MCF 10A (cell line): ENCODE measurements at regions not wholly inside any gene's neighbourhood (a gene's known extent, or its start where the extent isn't known, plus 50 kb on each side); places are given as distances from the start of the nearest gene placed in this dataset.

Experiments
- BruUV-seq: library from RNA; stranded (reverse); fragments of 400-500 nt; replicated peaks from 2 replicates; lab custom pipeline; 2021; lab: Mats Ljungman, UMichigan
- CTCF ChIA-PET: fragments of 300-600 bp; sonication (Branson Sonifier 250); formaldehyde crosslinking; extraction: SDS; loops from one replicate; lab custom pipeline; 2021; ENCODE audit warnings: antibody characterized with exemption, inconsistent platforms; lab: Yijun Ruan, JAX
- POLR2A ChIA-PET: fragments of 300-600, 350-650 bp; sonication (Branson Sonifier 250); formaldehyde crosslinking; extraction: SDS; loops from one replicate; lab custom pipeline; 2020; ENCODE audit warnings: antibody characterized with exemption, inconsistent platforms; lab: Yijun Ruan, JAX
- DNase-seq: peaks from one replicate; pipeline ENCODE4 v3.0.0-alpha.2; 2018; ENCODE audit not compliant: unreplicated experiment
- H3K27ac Mint-ChIP-seq: one replicate; pipeline ENCODE4 v1.8.0; 2022; ENCODE audit warnings: mild to moderate bottlenecking, low read depth, mixed read lengths; ENCODE audit not compliant: unreplicated experiment
- H3K27me3 Mint-ChIP-seq: one replicate; pipeline ENCODE4 v1.8.0; 2022; ENCODE audit warnings: mixed read lengths; ENCODE audit not compliant: insufficient read depth, unreplicated experiment
- H3K36me3 Mint-ChIP-seq: one replicate; pipeline ENCODE4 v1.8.0; 2022; ENCODE audit warnings: mild to moderate bottlenecking, moderate library complexity, mixed read lengths; ENCODE audit not compliant: insufficient read depth, unreplicated experiment
- H3K4me1 Mint-ChIP-seq: one replicate; pipeline ENCODE4 v1.8.0; 2022; ENCODE audit warnings: mixed read lengths; ENCODE audit not compliant: insufficient read depth, unreplicated experiment
- H3K4me3 Mint-ChIP-seq: one replicate; pipeline ENCODE4 v1.8.0; 2022; ENCODE audit warnings: mild to moderate bottlenecking, moderate library complexity, mixed read lengths; ENCODE audit not compliant: unreplicated experiment
- H3K9me3 Mint-ChIP-seq: one replicate; pipeline ENCODE4 v1.8.0; 2022; ENCODE audit warnings: mixed read lengths; ENCODE audit not compliant: unreplicated experiment
- CTCF ChIP-seq: fragments of 200-600 bp; IDR thresholded peaks from one replicate; pipeline ENCODE4 v1.8.0; 2022; ENCODE audit warnings: antibody characterized with exemption, mild to moderate bottlenecking; ENCODE audit not compliant: unreplicated experiment
- intact Hi-C: fragments of 100-400 bp; cut with micrococcal nuclease; formaldehyde crosslinking; loops from 2 replicates; pipeline ENCODE4 v1.14.1; 2022

GRCh38 chr22:49170053-49170452, 657.6 kb downstream of the BRD1 start:
- no peak overlapping the region for H3K4me3 Mint-ChIP-seq
- DNase-seq, result no peak
- TF ChIP-seq CTCF, result no peak
- CTCF ChIA-PET, result no interaction called here
- BruUV-seq, result no TSS peak
- H3K9me3 Mint-ChIP-seq, result peaks cover 27% of the 10 kb centered on the region
- H3K4me1 Mint-ChIP-seq, result no peaks in the 10 kb centered on the region
- H3K27ac Mint-ChIP-seq, result no peak overlapping the region
- POLR2A ChIA-PET, result no interaction called here
- no peaks in the 10 kb centered on the region for H3K27me3 Mint-ChIP-seq
- intact Hi-C loops, result no loop called here
- no peaks in the 10 kb centered on the region for H3K36me3 Mint-ChIP-seq

- ChIA-PET CTCF (no interaction called here), POLR2A (no interaction called here)
- BruUV-seq, result no TSS peak
- Mint-ChIP-seq H3K4me3 (no peak overlapping the region), H3K4me1 (no peaks in the 10 kb centered on the region), H3K36me3 (no peaks in the 10 kb centered on the region), H3K9me3 (peaks cover 27% of the 10 kb centered on the region), H3K27ac (no peak overlapping the region), H3K27me3 (no peaks in the 10 kb centered on the region)
- DNase-seq, result no peak
- intact Hi-C loops, result no loop called here
- no peak for TF ChIP-seq CTCF
These were observed 658.5 kb downstream of the BRD1 start for GRCh38 chr22:49169074-49169744.

GRCh38 chr22:49168219-49168813, 659.4 kb downstream of the BRD1 start:
- no peak overlapping the region for H3K27ac Mint-ChIP-seq
- H3K36me3 Mint-ChIP-seq, result no peaks in the 10 kb centered on the region
- intact Hi-C loops, result no loop called here
- no peaks in the 10 kb centered on the region for H3K4me1 Mint-ChIP-seq
- no peaks in the 10 kb centered on the region for H3K27me3 Mint-ChIP-seq
- CTCF ChIA-PET, result no interaction called here
- TF ChIP-seq CTCF, result no peak
- POLR2A ChIA-PET, result no interaction called here
- no peak for DNase-seq
- H3K9me3 Mint-ChIP-seq, result peaks cover 27% of the 10 kb centered on the region
- no TSS peak for BruUV-seq
- H3K4me3 Mint-ChIP-seq, result no peak overlapping the region

- H3K27me3 Mint-ChIP-seq, result no peaks in the 10 kb centered on the region
- intact Hi-C loops, result no loop called here
- H3K4me3 Mint-ChIP-seq, result no peak overlapping the region
- no peak overlapping the region for H3K27ac Mint-ChIP-seq
- no peak for TF ChIP-seq CTCF
- no peak for DNase-seq
- H3K4me1 Mint-ChIP-seq, result no peaks in the 10 kb centered on the region
- ChIA-PET CTCF (no interaction called here), POLR2A (no interaction called here)
- no TSS peak for BruUV-seq
- peaks cover 30% of the 10 kb centered on the region for H3K9me3 Mint-ChIP-seq
- peaks cover 4% of the 10 kb centered on the region for H3K36me3 Mint-ChIP-seq
These were observed 660.9 kb downstream of the BRD1 start for GRCh38 chr22:49166746-49167145.
